GM12878 (cell line): ENCODE measurements at regions not wholly inside any gene's neighbourhood (a gene's known extent, or its start where the extent isn't known, plus 50 kb on each side); places are given as distances from the start of the nearest gene placed in this dataset.

Experiments
- ATAC-seq: fragments of 200-7000 bp; cut with Tn5 transposase; 3 replicates; pipeline ENCODE4 v1.9.1; 2020; ENCODE audit warnings: mild to moderate bottlenecking, moderate library complexity
- BruUV-seq: library from RNA; stranded (reverse); fragments of 400-500 nt; replicated peaks from 2 replicates; lab custom pipeline; 2021; lab: Mats Ljungman, UMichigan
- CTCF ChIA-PET: fragments of 300-600 bp; sonication (Branson Sonifier 250); formaldehyde crosslinking; extraction: SDS; loops from one replicate; lab custom pipeline; 2021; ENCODE audit warnings: inconsistent platforms; lab: Yijun Ruan, JAX
- POLR2A ChIA-PET: fragments of 350-600 bp; formaldehyde crosslinking; extraction: SDS; loops from one replicate; lab custom pipeline; 2021; ENCODE audit warnings: inconsistent platforms; lab: Charles Lee
- RAD21 ChIA-PET: fragments of 300-600 bp; sonication (Branson Sonifier 250); formaldehyde crosslinking; loops from one replicate; lab custom pipeline; 2023; ENCODE audit warnings: antibody characterized with exemption; ENCODE audit not compliant: unreplicated experiment; lab: Charles Lee
- SMC1A ChIA-PET: fragments of 300-600 bp; sonication (Branson Sonifier 250); formaldehyde crosslinking; loops from one replicate; lab custom pipeline; 2023; ENCODE audit not compliant: unreplicated experiment, uncharacterized antibody; lab: Charles Lee
- DNase-seq: peaks from one replicate; pipeline ENCODE4 v3.0.0-alpha.2; 2011; ENCODE audit warnings: low read depth, low spot score
- FAIRE-seq: peaks from 3 replicates; lab custom pipeline; 2011; peaks lifted over from hg19 to GRCh38; lab: Jason Lieb, UNC
- H2AFZ ChIP-seq: 2 replicates; pipeline ENCODE4 v1.6.0; 2011; ENCODE audit warnings: low read depth, low read length, control low read depth; ENCODE audit not compliant: control insufficient read depth
- H3K27ac ChIP-seq: 2 replicates; pipeline ENCODE4 v1.5.1; 2011; ENCODE audit warnings: control low read depth; ENCODE audit not compliant: control insufficient read depth, insufficient read depth
- H3K27me3 ChIP-seq, 2 experiments: replicated peaks in 1 of 2; 2 replicates each; pipeline versions ENCODE4 v1.6.0 to v1.6.1; 2011; ENCODE audit warnings: low read length in 1 of 2; ENCODE audit not compliant: control insufficient read depth in 2 of 2, insufficient read depth in 2 of 2
- H3K36me3 ChIP-seq, 2 experiments: 2 replicates each; pipeline ENCODE4 v1.5.1; 2011; ENCODE audit warnings: low read length in 1 of 2; ENCODE audit not compliant: control insufficient read depth in 2 of 2, insufficient read depth in 2 of 2
- H3K4me1 ChIP-seq: 2 replicates; pipeline ENCODE4 v1.6.1; 2011; ENCODE audit warnings: mild to moderate bottlenecking, low read length, moderate library complexity, mixed read lengths; ENCODE audit not compliant: control insufficient read depth, insufficient read depth
- H3K4me2 ChIP-seq: 2 replicates; pipeline ENCODE4 v1.6.0; 2011; ENCODE audit warnings: control low read depth; ENCODE audit not compliant: control insufficient read depth, insufficient read depth
- H3K4me3 ChIP-seq: fragments of 200-600 bp; sonication (generic); 2 replicates; pipeline ENCODE4 v1.5.1; 2016
- H3K79me2 ChIP-seq: 2 replicates; pipeline ENCODE4 v1.6.0; 2011; ENCODE audit warnings: low read length; ENCODE audit not compliant: control insufficient read depth, insufficient read depth
- H3K9ac ChIP-seq: 2 replicates; pipeline ENCODE4 v1.8.0; 2011; ENCODE audit warnings: low read length, control low read depth, mixed read lengths; ENCODE audit not compliant: control insufficient read depth, insufficient read depth
- H3K9me3 ChIP-seq: replicated peaks from 3 replicates; pipeline ENCODE4 v1.5.1; 2011; ENCODE audit warnings: mild to moderate bottlenecking, low read length; ENCODE audit not compliant: control insufficient read depth, insufficient read depth
- H4K20me1 ChIP-seq: 2 replicates; pipeline ENCODE4 v1.6.0; 2011; ENCODE audit not compliant: control insufficient read depth, insufficient read depth
- CREM ChIP-seq: IDR thresholded peaks from 2 replicates; pipeline ENCODE4 v1.6.1; 2014; ENCODE audit warnings: antibody characterized with exemption, low read depth
- ESRRA ChIP-seq: IDR thresholded peaks from 2 replicates; pipeline ENCODE4 v1.6.1; 2012; ENCODE audit warnings: mild to moderate bottlenecking, low read length, improper control_type of control experiment
- FOXM1 ChIP-seq: IDR thresholded peaks from 2 replicates; pipeline ENCODE4 v1.6.1; 2012; ENCODE audit warnings: low read depth, mild to moderate bottlenecking, inconsistent platforms, low read length, moderate library complexity
- MTA2 ChIP-seq: fragments of 450-650 bp; IDR thresholded peaks from 2 replicates; pipeline ENCODE4 v1.6.1; 2016; ENCODE audit warnings: low read depth, mild to moderate bottlenecking, moderate library complexity
- NFIC ChIP-seq: IDR thresholded peaks from 2 replicates; pipeline ENCODE4 v1.6.1; 2012; ENCODE audit warnings: low read depth, mild to moderate bottlenecking, inconsistent platforms, low read length, moderate library complexity
- NFYB ChIP-seq: IDR thresholded peaks from 2 replicates; pipeline ENCODE4 v1.6.1; 2011; ENCODE audit warnings: low read depth, mild to moderate bottlenecking, low read length, improper control_type of control experiment, moderate library complexity; ENCODE audit not compliant: insufficient read depth
- NR2F1 ChIP-seq: fragments of 450-650 bp; conservative IDR thresholded peaks from 2 replicates; pipeline ENCODE4 v1.6.1; 2017; ENCODE audit warnings: mild to moderate bottlenecking
- RCOR1 ChIP-seq: conservative IDR thresholded peaks from 2 replicates; pipeline ENCODE4 v1.6.1; 2012; ENCODE audit warnings: low read depth, low read length, improper control_type of control experiment
- SMAD5 ChIP-seq: IDR thresholded peaks from 2 replicates; pipeline ENCODE4 v1.6.1; 2016; ENCODE audit warnings: antibody characterized with exemption, low read depth
- TBL1XR1 ChIP-seq: IDR thresholded peaks from 2 replicates; pipeline ENCODE4 v1.6.1; 2012; ENCODE audit warnings: low read depth, low read length, improper control_type of control experiment
- TCF7 ChIP-seq: IDR thresholded peaks from 2 replicates; pipeline ENCODE4 v1.6.1; 2014; ENCODE audit warnings: antibody characterized with exemption, borderline replicate concordance
- YBX1 ChIP-seq: fragments of 450-650 bp; IDR thresholded peaks from 2 replicates; pipeline ENCODE4 v1.6.1; 2016; ENCODE audit warnings: antibody characterized with exemption
- ZNF24 ChIP-seq: fragments of 450-650 bp; IDR thresholded peaks from 2 replicates; pipeline ENCODE4 v1.6.1; 2017; ENCODE audit warnings: antibody characterized with exemption, mild to moderate bottlenecking
- WGBS: methylation state at CpG from one replicate; pipeline ENCODE4 v1.1.6; 2016; ENCODE audit warnings: low lambda C conversion rate; ENCODE audit not compliant: insufficient replicate concordance, insufficient coverage; ENCODE audit errors: missing lambda C conversion rate; 5-methylcytosine and 5-hydroxymethylcytosine counted together
- in situ Hi-C: fragments of 300-500 bp; cut with MboI; formaldehyde crosslinking; loops from 9 replicates; pipeline ENCODE4 v1.14.3; 2018; ENCODE audit warnings: mixed read lengths
- intact Hi-C: fragments of 100-400 bp; cut with micrococcal nuclease; formaldehyde crosslinking; loops from one replicate; pipeline ENCODE4 v1.14.2; 2022; ENCODE audit not compliant: unreplicated experiment
- TF ChIP-seq, protein P1 (sequence below): fragments of 450-650 bp; IDR thresholded peaks from 2 replicates; pipeline ENCODE4 v1.6.1; 2017; ENCODE audit warnings: mild to moderate bottlenecking
- TF ChIP-seq, protein P2 (sequence below): IDR thresholded peaks from 2 replicates; pipeline ENCODE4 v1.6.1; 2012; ENCODE audit warnings: low read depth, low read length, improper control_type of control experiment
- TF ChIP-seq, protein P3 (sequence below): fragments of 150-350 bp; IDR thresholded peaks from 2 replicates; pipeline ENCODE4 v1.6.1; 2014; ENCODE audit warnings: mild to moderate bottlenecking, low read depth, low read length
- TF ChIP-seq, protein P4 (sequence below): fragments of 450-650 bp; IDR thresholded peaks from 2 replicates; pipeline ENCODE4 v1.6.1; 2018; ENCODE audit warnings: borderline replicate concordance, mild to moderate bottlenecking; ENCODE audit not compliant: partially characterized antibody

DNA sequence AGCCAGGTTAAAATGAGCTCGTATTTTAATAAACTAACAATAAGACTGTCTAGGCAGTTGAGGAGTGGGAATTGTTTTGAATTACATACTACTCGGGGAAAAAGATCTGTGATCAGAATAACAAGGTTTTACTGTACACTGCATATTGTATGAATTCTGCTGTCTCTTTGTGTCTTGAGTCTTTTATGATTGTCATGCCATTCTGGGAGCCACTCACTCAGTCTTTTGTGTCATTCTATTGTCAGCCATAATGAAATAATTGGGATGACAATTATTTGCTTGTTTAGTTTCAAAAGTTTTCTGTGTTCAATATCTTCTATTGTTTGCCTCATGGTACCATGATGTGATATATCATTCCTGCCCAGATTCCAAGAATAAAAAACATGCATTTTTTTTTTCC is 339.6 kb upstream of the TBL1XR1 start (continued):
- TF ChIP-seq MTA2, result no peak
- no peak for TF ChIP-seq SMAD5
- TF ChIP-seq TBL1XR1, result no peak
- TF ChIP-seq, protein P1, sequence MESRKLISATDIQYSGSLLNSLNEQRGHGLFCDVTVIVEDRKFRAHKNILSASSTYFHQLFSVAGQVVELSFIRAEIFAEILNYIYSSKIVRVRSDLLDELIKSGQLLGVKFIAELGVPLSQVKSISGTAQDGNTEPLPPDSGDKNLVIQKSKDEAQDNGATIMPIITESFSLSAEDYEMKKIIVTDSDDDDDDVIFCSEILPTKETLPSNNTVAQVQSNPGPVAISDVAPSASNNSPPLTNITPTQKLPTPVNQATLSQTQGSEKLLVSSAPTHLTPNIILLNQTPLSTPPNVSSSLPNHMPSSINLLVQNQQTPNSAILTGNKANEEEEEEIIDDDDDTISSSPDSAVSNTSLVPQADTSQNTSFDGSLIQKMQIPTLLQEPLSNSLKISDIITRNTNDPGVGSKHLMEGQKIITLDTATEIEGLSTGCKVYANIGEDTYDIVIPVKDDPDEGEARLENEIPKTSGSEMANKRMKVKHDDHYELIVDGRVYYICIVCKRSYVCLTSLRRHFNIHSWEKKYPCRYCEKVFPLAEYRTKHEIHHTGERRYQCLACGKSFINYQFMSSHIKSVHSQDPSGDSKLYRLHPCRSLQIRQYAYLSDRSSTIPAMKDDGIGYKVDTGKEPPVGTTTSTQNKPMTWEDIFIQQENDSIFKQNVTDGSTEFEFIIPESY, result no peak

DNA sequence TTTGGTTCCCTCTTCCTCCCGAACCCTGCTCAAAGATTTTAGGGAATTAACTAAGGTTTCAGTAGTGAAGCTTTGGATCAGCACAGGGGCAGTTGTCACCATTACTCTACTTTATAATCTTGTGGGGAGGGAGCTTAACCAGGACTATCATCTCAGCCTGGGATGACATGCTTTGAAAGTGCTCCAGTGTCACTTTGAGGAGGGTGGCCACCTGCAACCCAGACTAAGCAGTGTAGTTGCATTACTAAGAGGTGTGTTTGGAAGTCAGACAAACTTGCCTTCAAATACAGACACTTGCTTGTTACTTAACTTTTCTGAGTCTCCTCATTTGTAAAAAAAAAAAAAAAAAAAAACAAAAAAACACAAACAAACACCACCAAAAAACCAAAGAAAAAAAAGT is 340.3 kb upstream of the TBL1XR1 start:
- Histone ChIP-seq H3K4me1 (peaks cover 13% of the 10 kb centered on the region; the same call in 1 of the 2 replicates), H3K4me2 (no peak overlapping the region), H3K27ac (no peak overlapping the region), H3K9ac (no peak overlapping the region), H2AFZ (no peak overlapping the region), H3K36me3 (no peaks in the 10 kb centered on the region), H3K27me3 (no peaks in the 10 kb centered on the region), H3K9me3 (no peaks in the 10 kb centered on the region; the same call in 2 of the 3 replicates), H3K4me3 (no peak overlapping the region), H4K20me1 (no peaks in the 10 kb centered on the region), H3K79me2 (no peaks in the 10 kb centered on the region)
- BruUV-seq, result no TSS peak
- POLR2A ChIA-PET, result no interaction called here
- FAIRE-seq (no peak), DNase-seq (no peak), ATAC-seq (no peak)
- intact Hi-C loops (no loop called here), in situ Hi-C loops (no loop called here)
- CTCF ChIA-PET, result no interaction called here
- no peak for TF ChIP-seq MTA2
- no peak for TF ChIP-seq NR2F1
- no peak for TF ChIP-seq YBX1
- no peak for TF ChIP-seq CREM
- TF ChIP-seq, protein P2, sequence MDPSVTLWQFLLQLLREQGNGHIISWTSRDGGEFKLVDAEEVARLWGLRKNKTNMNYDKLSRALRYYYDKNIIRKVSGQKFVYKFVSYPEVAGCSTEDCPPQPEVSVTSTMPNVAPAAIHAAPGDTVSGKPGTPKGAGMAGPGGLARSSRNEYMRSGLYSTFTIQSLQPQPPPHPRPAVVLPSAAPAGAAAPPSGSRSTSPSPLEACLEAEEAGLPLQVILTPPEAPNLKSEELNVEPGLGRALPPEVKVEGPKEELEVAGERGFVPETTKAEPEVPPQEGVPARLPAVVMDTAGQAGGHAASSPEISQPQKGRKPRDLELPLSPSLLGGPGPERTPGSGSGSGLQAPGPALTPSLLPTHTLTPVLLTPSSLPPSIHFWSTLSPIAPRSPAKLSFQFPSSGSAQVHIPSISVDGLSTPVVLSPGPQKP, result no peak
- TF ChIP-seq ZNF24, result no peak
- TF ChIP-seq TCF7, result no peak
- no peak for TF ChIP-seq ESRRA
- TF ChIP-seq SMAD5, result no peak
- no peak for TF ChIP-seq NFIC
- TF ChIP-seq FOXM1, result no peak
- TF ChIP-seq RCOR1, result no peak
- TF ChIP-seq, protein P3, sequence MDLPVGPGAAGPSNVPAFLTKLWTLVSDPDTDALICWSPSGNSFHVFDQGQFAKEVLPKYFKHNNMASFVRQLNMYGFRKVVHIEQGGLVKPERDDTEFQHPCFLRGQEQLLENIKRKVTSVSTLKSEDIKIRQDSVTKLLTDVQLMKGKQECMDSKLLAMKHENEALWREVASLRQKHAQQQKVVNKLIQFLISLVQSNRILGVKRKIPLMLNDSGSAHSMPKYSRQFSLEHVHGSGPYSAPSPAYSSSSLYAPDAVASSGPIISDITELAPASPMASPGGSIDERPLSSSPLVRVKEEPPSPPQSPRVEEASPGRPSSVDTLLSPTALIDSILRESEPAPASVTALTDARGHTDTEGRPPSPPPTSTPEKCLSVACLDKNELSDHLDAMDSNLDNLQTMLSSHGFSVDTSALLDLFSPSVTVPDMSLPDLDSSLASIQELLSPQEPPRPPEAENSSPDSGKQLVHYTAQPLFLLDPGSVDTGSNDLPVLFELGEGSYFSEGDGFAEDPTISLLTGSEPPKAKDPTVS, result no peak
- TF ChIP-seq, protein P4, sequence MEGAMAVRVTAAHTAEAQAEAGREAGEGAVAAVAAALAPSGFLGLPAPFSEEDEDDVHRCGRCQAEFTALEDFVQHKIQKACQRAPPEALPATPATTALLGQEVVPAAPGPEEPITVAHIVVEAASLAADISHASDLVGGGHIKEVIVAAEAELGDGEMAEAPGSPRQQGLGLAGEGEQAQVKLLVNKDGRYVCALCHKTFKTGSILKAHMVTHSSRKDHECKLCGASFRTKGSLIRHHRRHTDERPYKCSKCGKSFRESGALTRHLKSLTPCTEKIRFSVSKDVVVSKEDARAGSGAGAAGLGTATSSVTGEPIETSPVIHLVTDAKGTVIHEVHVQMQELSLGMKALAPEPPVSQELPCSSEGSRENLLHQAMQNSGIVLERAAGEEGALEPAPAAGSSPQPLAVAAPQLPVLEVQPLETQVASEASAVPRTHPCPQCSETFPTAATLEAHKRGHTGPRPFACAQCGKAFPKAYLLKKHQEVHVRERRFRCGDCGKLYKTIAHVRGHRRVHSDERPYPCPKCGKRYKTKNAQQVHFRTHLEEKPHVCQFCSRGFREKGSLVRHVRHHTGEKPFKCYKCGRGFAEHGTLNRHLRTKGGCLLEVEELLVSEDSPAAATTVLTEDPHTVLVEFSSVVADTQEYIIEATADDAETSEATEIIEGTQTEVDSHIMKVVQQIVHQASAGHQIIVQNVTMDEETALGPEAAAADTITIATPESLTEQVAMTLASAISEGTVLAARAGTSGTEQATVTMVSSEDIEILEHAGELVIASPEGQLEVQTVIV, result no peak
- TF ChIP-seq NFYB, result no peak
- WGBS, result 56% methylated on average over 1 of the region's 1 CpG
- RAD21 ChIA-PET, result no interaction called here
- SMC1A ChIA-PET, result interaction anchor here (1.4 kb wide), 1 partner anchor 9 kb away, joined by 4 read pairs; no protein-coding TSS in a partner anchor
